ENCODE measurements at regions not wholly inside any gene's neighbourhood (a gene's known extent, or its start where the extent isn't known, plus 50 kb on each side); places are given as distances from the start of the nearest gene placed in this dataset.

- TF ChIP-seq ZFX (IDR thresholded peaks at IDR 0.05; ENCODE audit: borderline replicate concordance) (no peak), CTCF (IDR thresholded peaks at IDR 0.05) (no peak)
Observed at GRCh38 chr12:28083840-28084678, 106.2 kb upstream of the CCDC91 start.

GRCh38 chr12:28086521-28087155 is 103.6 kb upstream of the CCDC91 start:
- TF ChIP-seq ZFX (IDR thresholded peaks at IDR 0.05; ENCODE audit: borderline replicate concordance) (no peak), CTCF (IDR thresholded peaks at IDR 0.05) (no peak)

More at GRCh38 chr12:28083840-28084678, 106.2 kb upstream of the CCDC91 start:
- no peak overlapping the region for H3K27ac ChIP-seq

GRCh38 chr12:28088566-28089272 is 101.5 kb upstream of the CCDC91 start:
- H3K27ac ChIP-seq = no peak overlapping the region
- no peak for TF ChIP-seq ZFX (IDR thresholded peaks at IDR 0.05; ENCODE audit: borderline replicate concordance)
- no peak for TF ChIP-seq CTCF (IDR thresholded peaks at IDR 0.05)

More at GRCh38 chr12:28086521-28087155, 103.6 kb upstream of the CCDC91 start:
- H3K27ac ChIP-seq = no peak overlapping the region

- TF ChIP-seq ZFX (IDR thresholded peaks at IDR 0.05; ENCODE audit: borderline replicate concordance) = no peak
- no peak for TF ChIP-seq CTCF (IDR thresholded peaks at IDR 0.05)
- no peak overlapping the region for H3K27ac ChIP-seq
Observed at GRCh38 chr12:28089338-28089737, 100.9 kb upstream of the CCDC91 start.

- TF ChIP-seq ZFX (IDR thresholded peaks at IDR 0.05; ENCODE audit: borderline replicate concordance) = no peak
- no peak for TF ChIP-seq CTCF (IDR thresholded peaks at IDR 0.05)
- H3K27ac ChIP-seq = no peak overlapping the region
Observed at GRCh38 chr12:28090835-28091234, 99.4 kb upstream of the CCDC91 start.

- H3K27ac ChIP-seq = no peak overlapping the region
- TF ChIP-seq CTCF (IDR thresholded peaks at IDR 0.05) (no peak), ZFX (IDR thresholded peaks at IDR 0.05; ENCODE audit: borderline replicate concordance) (no peak)
Observed at GRCh38 chr12:28092396-28092795, 97.9 kb upstream of the CCDC91 start.

All from 22Rv1 (cell line).